ENCODE measurements at regions not wholly inside any gene's neighbourhood (a gene's known extent, or its start where the extent isn't known, plus 50 kb on each side); places are given as distances from the start of the nearest gene placed in this dataset.

GRCh38 chr2:20562540-20563225 lies 88.2 kb downstream of the HS1BP3 start:
- DNase-seq, result no peak

GRCh38 chr2:20563251-20563650 lies 87.6 kb downstream of the HS1BP3 start:
- no peak for DNase-seq

- DNase-seq, result no peak
These were observed 87.1 kb downstream of the HS1BP3 start for GRCh38 chr2:20563833-20564232.

GRCh38 chr2:20565101-20565622 lies 85.7 kb downstream of the HS1BP3 start:
- DNase-seq, result no peak

GRCh38 chr2:20565623-20566236 lies 85.2 kb downstream of the HS1BP3 start:
- no peak for DNase-seq

GRCh38 chr2:20566331-20566730 lies 84.6 kb downstream of the HS1BP3 start:
- no peak for DNase-seq

GRCh38 chr2:20567159-20567925 lies 83.6 kb downstream of the HS1BP3 start:
- no peak for DNase-seq

All from DMS79 treated with DMSO at 0.1 percent for 48 hours (cell line).